ENCODE measurements at regions not wholly inside any gene's neighbourhood (a gene's known extent, or its start where the extent isn't known, plus 50 kb on each side); places are given as distances from the start of the nearest gene placed in this dataset.
"Not testable (repeated sequence)": the region's sequence is repeated elsewhere in the genome, so short reads cannot be mapped to it uniquely, and the experiment has no call there.

DNA sequence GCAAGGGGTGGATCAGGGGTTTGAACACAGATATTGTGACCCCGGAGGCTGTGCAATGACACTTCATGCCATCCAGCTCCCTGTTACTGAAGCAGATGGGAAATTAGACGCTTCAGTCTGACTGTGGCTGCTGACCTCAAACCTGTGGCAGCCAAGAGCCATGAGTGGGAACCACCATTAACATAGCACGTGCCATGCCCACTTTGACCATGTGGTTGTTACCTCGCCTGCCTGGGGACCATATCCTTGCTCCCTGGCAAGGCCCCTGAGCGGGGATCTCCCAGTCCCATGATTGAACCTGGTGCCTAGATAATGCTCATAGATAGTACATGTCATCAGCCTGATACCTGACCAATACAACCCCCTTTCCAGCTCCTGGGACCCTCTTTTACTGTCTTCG is 68.9 kb downstream of the CYP26B1 start:
- WGBS, 2 donors, result 93 to 97% methylated on average over 3 to 6 of the region's 6 CpGs
- no peak overlapping the region for H3K4me3 ChIP-seq
- no peaks in the 10 kb centered on the region for H3K36me3 ChIP-seq
- no peaks in the 10 kb centered on the region for H3K4me1 ChIP-seq
- no peak overlapping the region for H3K27ac ChIP-seq
- no peak for TF ChIP-seq POLR2AphosphoS5 (IDR thresholded peaks at IDR 0.05)
- peaks cover 0 to 1% (median 0%) of the 10 kb centered on the region in 4 donors for H3K9me3 ChIP-seq
- ATAC-seq (ENCODE audit: low FRiP score in 2 of 2) (no peak), DNase-seq (no peak)
- no peaks in the 10 kb centered on the region for H3K27me3 ChIP-seq

DNA sequence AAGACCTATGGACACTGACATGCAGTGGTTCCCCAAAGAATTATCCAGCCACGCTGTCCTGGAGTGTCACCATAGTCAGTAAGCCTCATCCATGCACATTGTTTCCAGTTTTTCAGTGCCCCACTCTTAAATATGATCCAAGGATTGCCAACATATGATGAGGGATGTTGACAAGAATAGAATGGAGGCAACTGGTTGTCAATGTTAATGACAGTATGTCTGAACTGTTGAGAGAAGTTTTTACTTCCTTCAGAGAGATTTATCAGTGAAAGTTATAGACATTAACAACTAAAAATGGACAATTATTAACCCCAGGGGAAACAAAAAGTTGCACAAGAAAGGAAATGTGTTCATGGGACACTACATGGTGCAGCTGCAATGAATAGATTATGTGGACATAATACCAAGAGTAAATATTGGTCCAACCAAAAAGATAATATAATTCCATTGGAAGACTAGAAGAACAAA is 69.9 kb downstream of the CYP26B1 start:
- Histone ChIP-seq H3K9me3 (peaks cover 0 to 10% (median 7%) of the 10 kb centered on the region in 4 donors), H3K4me3 (no peak overlapping the region), H3K27ac (no peak overlapping the region), H3K27me3 (no peaks in the 10 kb centered on the region), H3K36me3 (no peaks in the 10 kb centered on the region), H3K4me1 (no peaks in the 10 kb centered on the region)
- TF ChIP-seq POLR2AphosphoS5 (IDR thresholded peaks at IDR 0.05) (no peak), POLR2A (IDR thresholded peaks at IDR 0.05) (no peak), EP300 (IDR thresholded peaks at IDR 0.05) (no peak)
- TF ChIP-seq, protein P1, sequence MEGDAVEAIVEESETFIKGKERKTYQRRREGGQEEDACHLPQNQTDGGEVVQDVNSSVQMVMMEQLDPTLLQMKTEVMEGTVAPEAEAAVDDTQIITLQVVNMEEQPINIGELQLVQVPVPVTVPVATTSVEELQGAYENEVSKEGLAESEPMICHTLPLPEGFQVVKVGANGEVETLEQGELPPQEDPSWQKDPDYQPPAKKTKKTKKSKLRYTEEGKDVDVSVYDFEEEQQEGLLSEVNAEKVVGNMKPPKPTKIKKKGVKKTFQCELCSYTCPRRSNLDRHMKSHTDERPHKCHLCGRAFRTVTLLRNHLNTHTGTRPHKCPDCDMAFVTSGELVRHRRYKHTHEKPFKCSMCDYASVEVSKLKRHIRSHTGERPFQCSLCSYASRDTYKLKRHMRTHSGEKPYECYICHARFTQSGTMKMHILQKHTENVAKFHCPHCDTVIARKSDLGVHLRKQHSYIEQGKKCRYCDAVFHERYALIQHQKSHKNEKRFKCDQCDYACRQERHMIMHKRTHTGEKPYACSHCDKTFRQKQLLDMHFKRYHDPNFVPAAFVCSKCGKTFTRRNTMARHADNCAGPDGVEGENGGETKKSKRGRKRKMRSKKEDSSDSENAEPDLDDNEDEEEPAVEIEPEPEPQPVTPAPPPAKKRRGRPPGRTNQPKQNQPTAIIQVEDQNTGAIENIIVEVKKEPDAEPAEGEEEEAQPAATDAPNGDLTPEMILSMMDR (IDR thresholded peaks at IDR 0.05), result no peak
- ATAC-seq (ENCODE audit: low FRiP score in 2 of 2) (no peak), DNase-seq (no peak)
- WGBS, 2 donors, result 71 to 87% methylated on average over 1 of the region's 1 CpG

DNA sequence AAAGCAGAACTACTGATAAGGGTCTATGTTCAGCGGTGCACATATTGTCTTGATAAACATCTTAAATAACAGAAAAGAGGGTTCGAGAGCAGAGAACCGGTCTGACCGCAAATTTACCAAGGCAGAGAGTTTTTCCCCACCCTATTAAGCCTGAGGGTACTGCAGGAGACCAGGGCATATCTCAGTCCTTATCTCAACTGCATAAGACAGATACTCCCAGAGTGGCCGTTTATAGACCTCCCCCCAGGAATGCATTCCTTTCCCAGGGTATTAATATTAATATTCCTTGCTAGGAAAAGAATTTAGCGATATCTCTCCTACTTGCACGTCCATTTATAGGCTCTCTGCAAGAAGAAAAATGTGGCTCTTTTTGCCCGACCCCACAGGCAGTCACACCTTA is 74.3 kb downstream of the CYP26B1 start:
- H3K27me3 ChIP-seq; H3K4me1 ChIP-seq; H3K36me3 ChIP-seq; H3K4me3 ChIP-seq; H3K27ac ChIP-seq; DNase-seq; ATAC-seq (ENCODE audit: low FRiP score in 2 of 2): not testable (repeated sequence)
- whole genome bisulfite sequencing, 2 donors, result 74 to 84% methylated on average over 8 of the region's 8 CpGs
- H3K9me3 ChIP-seq, result peaks cover 0 to 10% (median 7%) of the 10 kb centered on the region in 4 donors

DNA sequence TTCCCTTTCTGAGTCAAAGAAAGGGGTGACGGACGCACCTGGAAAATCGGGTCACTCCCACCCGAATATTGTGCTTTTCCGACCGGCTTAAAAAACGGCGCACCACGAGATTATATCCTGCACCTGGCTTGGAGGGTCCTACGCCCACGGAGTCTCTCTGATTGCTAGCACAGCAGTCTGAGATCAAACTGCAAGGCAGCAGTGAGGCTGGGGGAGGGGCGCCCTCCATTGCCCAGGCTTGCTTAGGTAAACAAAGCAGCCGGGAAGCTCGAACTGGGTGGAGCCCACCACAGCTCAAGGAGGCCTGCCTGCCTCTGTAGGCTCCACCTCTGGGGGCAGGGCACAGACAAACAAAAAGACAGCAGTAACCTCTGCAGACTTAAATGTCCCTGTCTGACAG is 83.5 kb downstream of the CYP26B1 start:
- not testable (repeated sequence) for H3K4me3 ChIP-seq; H3K4me1 ChIP-seq; DNase-seq; H3K9me3 ChIP-seq; H3K27ac ChIP-seq; H3K36me3 ChIP-seq; ATAC-seq (ENCODE audit: low FRiP score in 2 of 2); H3K27me3 ChIP-seq
- WGBS, 2 donors, result 76 to 93% methylated on average over 3 to 11 of the region's 14 CpGs

- Histone ChIP-seq H3K36me3 (no peaks in the 10 kb centered on the region), H3K9me3 (no peaks in the 10 kb centered on the region), H3K27me3 (no peaks in the 10 kb centered on the region), H3K4me3 (no peak overlapping the region), H3K27ac (no peak overlapping the region), H3K4me1 (no peaks in the 10 kb centered on the region)
- TF ChIP-seq EP300 (IDR thresholded peaks at IDR 0.05), result no peak
- TF ChIP-seq, protein P1 (IDR thresholded peaks at IDR 0.05), result no peak
- no peak for TF ChIP-seq POLR2A (IDR thresholded peaks at IDR 0.05)
- no peak for TF ChIP-seq POLR2AphosphoS5 (IDR thresholded peaks at IDR 0.05)
- ATAC-seq (ENCODE audit: low FRiP score in 2 of 2), result no peak
- WGBS, 2 donors, result 73 to 80% methylated on average over 3 of the region's 3 CpGs
- DNase-seq, result no peak
Observed at GRCh38 chr2:72062336-72062735, 85.3 kb downstream of the CYP26B1 start.

DNA sequence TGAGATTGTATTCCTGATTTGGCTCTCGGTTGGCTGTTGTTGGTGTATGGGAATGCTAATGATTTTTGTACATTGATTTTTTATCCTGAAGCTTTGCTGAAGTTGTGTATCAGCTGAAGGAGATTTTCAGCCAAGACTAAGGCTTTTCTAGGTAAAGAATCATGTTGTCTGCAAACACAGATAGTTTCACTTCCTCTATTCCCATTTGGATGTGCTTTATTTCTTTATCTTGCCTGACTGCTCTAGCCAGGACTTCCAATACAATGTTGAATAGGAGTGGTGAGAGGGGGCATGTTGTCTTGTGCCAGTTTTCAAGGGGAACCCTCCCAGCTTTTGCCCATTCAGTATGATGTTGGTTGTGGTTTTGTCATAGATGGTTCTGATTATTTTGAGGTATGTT is 90.4 kb downstream of the CYP26B1 start:
- H3K36me3 ChIP-seq, result no peaks in the 10 kb centered on the region
- H3K4me3 ChIP-seq, result no peak overlapping the region
- H3K27ac ChIP-seq, result no peak overlapping the region
- WGBS, 2 donors, result 89 to 91% methylated on average over 1 of the region's 1 CpG
- TF ChIP-seq, protein P1 (IDR thresholded peaks at IDR 0.05), result no peak
- no peak for TF ChIP-seq EP300 (IDR thresholded peaks at IDR 0.05)
- TF ChIP-seq POLR2AphosphoS5 (IDR thresholded peaks at IDR 0.05), result no peak
- no peak for TF ChIP-seq POLR2A (IDR thresholded peaks at IDR 0.05)
- no peaks in the 10 kb centered on the region for H3K27me3 ChIP-seq
- no peak for ATAC-seq (ENCODE audit: low FRiP score in 2 of 2)
- no peak for DNase-seq
- no peaks in the 10 kb centered on the region for H3K4me1 ChIP-seq
- no peaks in the 10 kb centered on the region for H3K9me3 ChIP-seq
